LNCAP (cell line): ENCODE measurements at regions not wholly inside any gene's neighbourhood (a gene's known extent, or its start where the extent isn't known, plus 50 kb on each side); places are given as distances from the start of the nearest gene placed in this dataset.

Experiments
- CTCF ChIP-seq: fragments of 450-650 bp; IDR thresholded peaks from 2 replicates; pipeline ENCODE4 v1.5.1; 2017; ENCODE audit warnings: mild to moderate bottlenecking

- no peak for TF ChIP-seq CTCF
Observed at GRCh38 chr12:104834607-104835006, 123.5 kb downstream of the SLC41A2 start.

GRCh38 chr12:104833756-104834155, 124.3 kb downstream of the SLC41A2 start:
- TF ChIP-seq CTCF, result no peak

- no peak for TF ChIP-seq CTCF
Observed at GRCh38 chr12:104828015-104828414, 130.1 kb downstream of the SLC41A2 start.

- peak; percentile 57 for TF ChIP-seq CTCF
Observed at GRCh38 chr12:104827587-104827986, 130.5 kb downstream of the SLC41A2 start.

GRCh38 chr12:104825408-104825807, 132.7 kb downstream of the SLC41A2 start:
- peak; percentile 15; the same call in 1 of the 2 replicates for TF ChIP-seq CTCF

- TF ChIP-seq CTCF, result no peak
Observed at GRCh38 chr12:104823985-104824461, 134.1 kb downstream of the SLC41A2 start.

- TF ChIP-seq CTCF, result no peak
Observed at GRCh38 chr12:104822941-104823340, 135.1 kb downstream of the SLC41A2 start.

- no peak for TF ChIP-seq CTCF
Observed at GRCh38 chr12:104816845-104817503, 141.1 kb downstream of the SLC41A2 start.
